Smooth muscle cell (in vitro differentiated cells): ENCODE measurements at regions not wholly inside any gene's neighbourhood (a gene's known extent, or its start where the extent isn't known, plus 50 kb on each side); places are given as distances from the start of the nearest gene placed in this dataset.

ENCODE experiments used
- DNase-seq: peaks from one replicate; lab custom pipeline; 2025; ENCODE audit not compliant: unreplicated experiment; lab: John Stamatoyannopoulos, UW
- H2AFZ ChIP-seq: fragments of 200-600 bp; sonication (generic); 2 replicates; pipeline ENCODE4 v1.6.0; 2016; ENCODE audit warnings: antibody characterized with exemption, low read depth, mild to moderate bottlenecking
- H3F3A ChIP-seq: fragments of 200-600 bp; sonication (generic); 2 replicates; pipeline ENCODE4 v1.6.0; 2017; ENCODE audit warnings: antibody characterized with exemption, low read depth
- H3K27ac ChIP-seq: fragments of 200-600 bp; sonication (generic); 2 replicates; pipeline ENCODE4 v1.5.1; 2016; ENCODE audit warnings: low read depth, mild to moderate bottlenecking
- H3K27me3 ChIP-seq: fragments of 200-600 bp; sonication (generic); 2 replicates; pipeline ENCODE4 v1.6.1; 2016; ENCODE audit warnings: low read depth, mild to moderate bottlenecking
- H3K36me3 ChIP-seq: fragments of 200-600 bp; sonication (generic); 2 replicates; pipeline ENCODE4 v1.5.1; 2016; ENCODE audit warnings: low read depth
- H3K4me1 ChIP-seq: fragments of 200-600 bp; sonication (generic); 2 replicates; pipeline ENCODE4 v1.5.1; 2016; ENCODE audit warnings: low read depth
- H3K4me2 ChIP-seq: fragments of 200-600 bp; sonication (generic); 2 replicates; pipeline ENCODE4 v1.6.0; 2016; ENCODE audit warnings: mild to moderate bottlenecking
- H3K4me3 ChIP-seq: fragments of 200-600 bp; sonication (generic); 2 replicates; pipeline ENCODE4 v1.5.1; 2016; ENCODE audit warnings: mild to moderate bottlenecking
- H3K79me2 ChIP-seq: fragments of 200-600 bp; sonication (generic); 2 replicates; pipeline ENCODE4 v1.6.0; 2016; ENCODE audit warnings: low read depth, mild to moderate bottlenecking
- H3K9ac ChIP-seq: fragments of 200-600 bp; sonication (generic); 2 replicates; pipeline ENCODE4 v1.6.0; 2016; ENCODE audit warnings: low read depth
- H3K9me3 ChIP-seq: fragments of 200-600 bp; sonication (generic); replicated peaks from 2 replicates; pipeline ENCODE4 v1.5.1; 2016; ENCODE audit warnings: low read depth
- H4K20me1 ChIP-seq: fragments of 200-600 bp; sonication (generic); 2 replicates; pipeline ENCODE4 v1.6.0; 2016; ENCODE audit warnings: low read depth
- WGBS: methylation state at CpG from one replicate; pipeline ENCODE4 v1.1.7; 2016; ENCODE audit warnings: low lambda C conversion rate; 5-methylcytosine and 5-hydroxymethylcytosine counted together
- TF ChIP-seq, protein P1 (sequence below): fragments of 200-600 bp; sonication (generic); IDR thresholded peaks from 2 replicates; pipeline ENCODE4 v1.5.1; 2017; ENCODE audit warnings: borderline replicate concordance, mild to moderate bottlenecking, antibody characterized with exemption; ENCODE audit not compliant: insufficient read depth, poor library complexity, severe bottlenecking

DNA sequence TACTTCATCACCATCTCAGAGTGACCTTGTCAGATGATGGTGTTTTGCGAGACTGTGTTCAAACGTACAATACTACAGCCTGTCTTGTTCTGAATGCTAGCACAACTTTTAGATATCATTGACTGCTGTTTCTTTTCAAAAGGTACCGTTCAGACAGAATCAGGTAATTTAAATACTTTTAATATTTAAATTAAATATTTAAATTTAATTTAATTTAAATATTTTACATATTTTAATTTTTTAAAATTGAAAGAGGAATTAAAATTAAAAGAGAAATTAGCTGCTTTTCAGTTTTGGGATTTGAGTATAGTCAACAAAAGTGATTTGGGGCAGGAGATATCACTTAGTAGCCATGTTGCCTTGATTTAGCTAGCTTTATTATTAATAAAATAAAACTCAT is 642.1 kb upstream of the CCDC179 start:
- no peaks in the 10 kb centered on the region for H3K4me1 ChIP-seq
- TF ChIP-seq, protein P1, sequence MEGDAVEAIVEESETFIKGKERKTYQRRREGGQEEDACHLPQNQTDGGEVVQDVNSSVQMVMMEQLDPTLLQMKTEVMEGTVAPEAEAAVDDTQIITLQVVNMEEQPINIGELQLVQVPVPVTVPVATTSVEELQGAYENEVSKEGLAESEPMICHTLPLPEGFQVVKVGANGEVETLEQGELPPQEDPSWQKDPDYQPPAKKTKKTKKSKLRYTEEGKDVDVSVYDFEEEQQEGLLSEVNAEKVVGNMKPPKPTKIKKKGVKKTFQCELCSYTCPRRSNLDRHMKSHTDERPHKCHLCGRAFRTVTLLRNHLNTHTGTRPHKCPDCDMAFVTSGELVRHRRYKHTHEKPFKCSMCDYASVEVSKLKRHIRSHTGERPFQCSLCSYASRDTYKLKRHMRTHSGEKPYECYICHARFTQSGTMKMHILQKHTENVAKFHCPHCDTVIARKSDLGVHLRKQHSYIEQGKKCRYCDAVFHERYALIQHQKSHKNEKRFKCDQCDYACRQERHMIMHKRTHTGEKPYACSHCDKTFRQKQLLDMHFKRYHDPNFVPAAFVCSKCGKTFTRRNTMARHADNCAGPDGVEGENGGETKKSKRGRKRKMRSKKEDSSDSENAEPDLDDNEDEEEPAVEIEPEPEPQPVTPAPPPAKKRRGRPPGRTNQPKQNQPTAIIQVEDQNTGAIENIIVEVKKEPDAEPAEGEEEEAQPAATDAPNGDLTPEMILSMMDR: no peak
- H3K4me2 ChIP-seq: no peak overlapping the region
- H4K20me1 ChIP-seq: no peaks in the 10 kb centered on the region
- H3K27me3 ChIP-seq: no peaks in the 10 kb centered on the region
- DNase-seq: no peak
- H3K27ac ChIP-seq: no peak overlapping the region
- H3K36me3 ChIP-seq: no peaks in the 10 kb centered on the region
- no peak overlapping the region for H2AFZ ChIP-seq
- no peaks in the 10 kb centered on the region for H3K9me3 ChIP-seq
- H3K4me3 ChIP-seq: no peak overlapping the region
- no peaks in the 10 kb centered on the region for H3F3A ChIP-seq
- no peak overlapping the region for H3K9ac ChIP-seq
- WGBS: 82% methylated on average over 3 of the region's 3 CpGs
- no peaks in the 10 kb centered on the region for H3K79me2 ChIP-seq

DNA sequence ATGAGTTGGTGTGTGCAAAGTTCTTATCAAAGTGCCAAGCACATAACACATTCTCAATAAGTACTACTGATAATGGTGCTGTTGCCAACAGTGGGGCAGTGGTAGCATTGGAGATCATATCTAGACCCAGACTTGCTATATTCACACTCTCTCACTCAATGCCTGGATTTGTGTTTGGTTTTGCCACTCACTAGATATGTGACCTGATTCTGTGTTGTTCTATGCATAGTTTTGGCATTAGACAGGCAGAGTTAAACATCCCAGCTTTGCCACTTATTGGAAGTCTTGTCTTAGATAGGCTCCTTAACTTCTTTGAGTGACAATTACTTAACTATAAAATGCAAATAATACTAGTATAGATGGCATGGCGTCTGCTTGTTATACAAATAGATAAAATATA is 642.6 kb upstream of the CCDC179 start:
- H3F3A ChIP-seq: no peaks in the 10 kb centered on the region
- no peak for DNase-seq
- no peaks in the 10 kb centered on the region for H4K20me1 ChIP-seq
- H3K27me3 ChIP-seq: no peaks in the 10 kb centered on the region
- no peaks in the 10 kb centered on the region for H3K4me1 ChIP-seq
- no peak overlapping the region for H3K9ac ChIP-seq
- H3K36me3 ChIP-seq: no peaks in the 10 kb centered on the region
- no peak overlapping the region for H2AFZ ChIP-seq
- no peak overlapping the region for H3K4me2 ChIP-seq
- no peaks in the 10 kb centered on the region for H3K9me3 ChIP-seq
- TF ChIP-seq, protein P1: no peak
- H3K4me3 ChIP-seq: no peak overlapping the region
- WGBS: 90% methylated on average over 1 of the region's 1 CpG
- no peaks in the 10 kb centered on the region for H3K79me2 ChIP-seq
- no peak overlapping the region for H3K27ac ChIP-seq

DNA sequence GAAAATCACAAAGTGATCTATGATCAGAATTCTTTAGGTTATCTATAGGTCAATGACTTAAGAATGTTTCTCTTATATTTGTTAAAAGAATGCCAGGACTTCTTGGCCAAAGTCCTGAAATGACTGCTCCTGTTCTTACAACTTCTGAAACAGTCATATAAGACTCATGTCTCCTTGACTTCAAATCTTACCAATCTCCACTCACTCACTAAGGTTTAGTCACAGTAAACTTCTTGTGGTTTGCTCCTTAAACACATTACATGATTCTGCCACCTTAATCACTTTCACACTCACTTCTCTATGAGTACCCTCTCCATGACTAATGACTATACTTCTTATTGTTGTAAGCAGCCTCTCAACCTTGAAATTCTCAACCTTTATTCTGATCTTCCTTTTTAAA is 648.7 kb upstream of the CCDC179 start:
- no peak overlapping the region for H3K9ac ChIP-seq
- no peak for DNase-seq
- TF ChIP-seq, protein P1: no peak
- H3K4me1 ChIP-seq: no peaks in the 10 kb centered on the region
- no peaks in the 10 kb centered on the region for H3F3A ChIP-seq
- no peaks in the 10 kb centered on the region for H3K36me3 ChIP-seq
- no peak overlapping the region for H3K4me3 ChIP-seq
- H3K4me2 ChIP-seq: no peak overlapping the region
- H3K27ac ChIP-seq: no peak overlapping the region
- H3K9me3 ChIP-seq: no peaks in the 10 kb centered on the region
- no peaks in the 10 kb centered on the region for H3K27me3 ChIP-seq
- H4K20me1 ChIP-seq: no peaks in the 10 kb centered on the region
- H3K79me2 ChIP-seq: no peaks in the 10 kb centered on the region
- no peak overlapping the region for H2AFZ ChIP-seq

DNA sequence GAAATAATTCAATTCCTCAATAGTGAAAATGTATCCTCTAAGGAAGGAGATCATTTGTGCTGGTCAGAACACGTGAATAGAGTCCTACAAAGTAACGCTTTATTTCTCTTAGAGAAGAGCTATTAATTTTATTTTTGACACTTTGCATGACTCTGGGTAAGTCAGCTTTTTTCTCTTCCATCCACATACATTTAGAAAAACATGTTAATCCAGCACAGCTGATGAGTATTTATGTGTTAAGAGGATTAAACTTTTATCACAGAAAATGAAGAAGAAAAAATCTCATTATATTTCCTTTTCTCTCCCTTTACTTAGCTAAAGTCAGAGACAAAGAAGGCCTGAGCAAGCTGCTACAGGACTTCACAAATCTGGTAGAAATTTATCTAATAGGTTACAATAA is 649.5 kb upstream of the CCDC179 start:
- Histone ChIP-seq H3K27ac (no peak overlapping the region), H3K9me3 (no peaks in the 10 kb centered on the region), H3K4me2 (no peak overlapping the region), H3K79me2 (no peaks in the 10 kb centered on the region), H3K4me3 (no peak overlapping the region), H2AFZ (no peak overlapping the region), H3K27me3 (no peaks in the 10 kb centered on the region), H3K9ac (no peak overlapping the region), H3K36me3 (no peaks in the 10 kb centered on the region), H3F3A (no peaks in the 10 kb centered on the region), H3K4me1 (no peaks in the 10 kb centered on the region), H4K20me1 (no peaks in the 10 kb centered on the region)
- WGBS: 93% methylated on average over 2 of the region's 2 CpGs
- TF ChIP-seq, protein P1: no peak
- no peak for DNase-seq
